HepG2 (cell line): ENCODE measurements at regions not wholly inside any gene's neighbourhood (a gene's known extent, or its start where the extent isn't known, plus 50 kb on each side); places are given as distances from the start of the nearest gene placed in this dataset.

Experiments
- ATAC-seq: fragments of 200-7000 bp; cut with Tn5 transposase; 3 replicates; pipeline ENCODE4 v1.9.1; 2020; ENCODE audit warnings: mild to moderate bottlenecking, moderate library complexity
- BruUV-seq: library from RNA; stranded (reverse); fragments of 400-500 nt; replicated peaks from 2 replicates; lab custom pipeline; 2021; lab: Mats Ljungman, UMichigan
- CTCF ChIA-PET: fragments of 300-600 bp; formaldehyde crosslinking; extraction: SDS; loops from one replicate; lab custom pipeline; 2021; ENCODE audit warnings: low total read pairs, inconsistent platforms, low intra/inter-chr PET ratio; lab: Yijun Ruan, JAX
- POLR2A ChIA-PET: fragments of 350-600 bp; sonication (Branson Sonifier 250); formaldehyde crosslinking; loops from one replicate; lab custom pipeline; 2020; ENCODE audit warnings: antibody characterized with exemption, inconsistent platforms; lab: Yijun Ruan, JAX
- DNase-seq: peaks from one replicate; pipeline ENCODE4 v3.0.0-alpha.2; 2015; ENCODE audit warnings: low spot score
- FAIRE-seq: peaks from 3 replicates; lab custom pipeline; 2011; peaks lifted over from hg19 to GRCh38; lab: Jason Lieb, UNC
- H2AFZ ChIP-seq: one replicate; pipeline ENCODE4 v1.6.1; 2011; ENCODE audit warnings: low read length, inconsistent platforms
- H3K27ac ChIP-seq: fragments of 300-600 bp; 3 replicates; pipeline ENCODE4 v1.8.0; 2011; ENCODE audit warnings: mixed run types, mild to moderate bottlenecking, mixed read lengths, low read length, inconsistent platforms; ENCODE audit not compliant: insufficient read depth; ENCODE audit errors: extremely low read length
- H3K27me3 ChIP-seq, 2 experiments: fragments of 200-600 bp in 1 of 2; 2 replicates in 1 of 2; 3 replicates in 1 of 2; pipeline versions ENCODE4 v1.6.0 to v1.8.0; 2011; ENCODE audit warnings: low read length in 2 of 2, mild to moderate bottlenecking in 2 of 2, moderate library complexity in 2 of 2, inconsistent platforms in 1 of 2; ENCODE audit not compliant: insufficient read depth in 2 of 2, control insufficient read depth in 1 of 2
- H3K36me3 ChIP-seq, 2 experiments: fragments of 200-600 bp in 1 of 2; replicated peaks in 1 of 2; 2 replicates in 1 of 2; 3 replicates in 1 of 2; pipeline versions ENCODE4 v1.5.1 to v1.8.0; 2011; ENCODE audit warnings: low read length in 2 of 2, inconsistent platforms in 1 of 2; ENCODE audit not compliant: insufficient read depth in 2 of 2, control insufficient read depth in 1 of 2
- H3K4me1 ChIP-seq: 2 replicates; pipeline ENCODE4 v1.5.1; 2012; ENCODE audit warnings: low read length, inconsistent platforms; ENCODE audit not compliant: insufficient read depth
- H3K4me2 ChIP-seq: 2 replicates; pipeline ENCODE4 v1.6.0; 2011; ENCODE audit warnings: low read depth, low read length, inconsistent platforms
- H3K4me3 ChIP-seq, 3 experiments: fragments of 200-600 bp in 1 of 3; sonication (generic), shearing (Covaris generic) in 1 of 3; replicated peaks in 1 of 3; 2 replicates each; pipeline ENCODE4 v1.5.1; 2011 to 2016; ENCODE audit warnings: low read length in 3 of 3, inconsistent platforms in 2 of 3, low read depth in 2 of 3, mild to moderate bottlenecking in 2 of 3, control low read depth in 1 of 3, mixed read lengths in 1 of 3; ENCODE audit not compliant: insufficient read depth in 1 of 3
- H3K79me2 ChIP-seq: one replicate; pipeline ENCODE4 v1.6.1; 2011; ENCODE audit warnings: low read length, inconsistent platforms; ENCODE audit not compliant: insufficient read depth
- H3K9ac ChIP-seq: 2 replicates; pipeline ENCODE4 v1.6.0; 2011; ENCODE audit warnings: mild to moderate bottlenecking, low read depth, low read length, inconsistent platforms; ENCODE audit not compliant: insufficient read depth
- H3K9me3 ChIP-seq: 2 replicates; pipeline ENCODE4 v1.5.1; 2012; ENCODE audit warnings: mild to moderate bottlenecking, low read length
- H4K20me1 ChIP-seq: 2 replicates; pipeline ENCODE4 v1.6.0; 2011; ENCODE audit warnings: inconsistent platforms, mild to moderate bottlenecking, low read length, moderate library complexity; ENCODE audit not compliant: insufficient read depth
- AHDC1 ChIP-seq: sonication (generic); formaldehyde crosslinking; IDR thresholded peaks from 2 replicates; pipeline ENCODE4 v1.5.1; 2020; ENCODE audit warnings: mild to moderate bottlenecking, missing genetic modification reagents, borderline replicate concordance
- DNMT3B ChIP-seq: conservative IDR thresholded peaks from 2 replicates; pipeline ENCODE4 v1.6.1; 2016; ENCODE audit warnings: missing biosample characterization, control low read depth
- GTF2F1 ChIP-seq: fragments of 150-350 bp; IDR thresholded peaks from 2 replicates; pipeline ENCODE4 v1.6.1; 2014; ENCODE audit warnings: low read length
- SCMH1 ChIP-seq: sonication (generic); formaldehyde crosslinking; IDR thresholded peaks from 2 replicates; pipeline ENCODE4 v1.9.0; 2021; ENCODE audit warnings: missing genetic modification reagents, mild to moderate bottlenecking, borderline replicate concordance
- SIN3A ChIP-seq: IDR thresholded peaks from 2 replicates; pipeline ENCODE4 v1.6.1; 2011; ENCODE audit warnings: low read depth, mild to moderate bottlenecking, control low read depth, low read length, borderline replicate concordance
- SRSF9 ChIP-seq: fragments of 200-400 bp; formaldehyde crosslinking; IDR thresholded peaks from 2 replicates; pipeline ENCODE4 v1.6.1; 2018; ENCODE audit warnings: borderline replicate concordance, mild to moderate bottlenecking, low read depth, low read length; ENCODE audit not compliant: insufficient read depth, poor library complexity, severe bottlenecking
- STAG1 ChIP-seq: sonication (generic); formaldehyde crosslinking; IDR thresholded peaks from 2 replicates; pipeline ENCODE4 v1.4.0; 2020; ENCODE audit warnings: missing genetic modification reagents
- ZMYM2 ChIP-seq: sonication (generic); formaldehyde crosslinking; IDR thresholded peaks from 2 replicates; pipeline ENCODE4 v1.8.0; 2022; ENCODE audit warnings: mild to moderate bottlenecking, missing genetic modification reagents
- ZNF18 ChIP-seq: sonication (generic); formaldehyde crosslinking; IDR thresholded peaks from 2 replicates; pipeline ENCODE4 v1.8.0; 2022; ENCODE audit warnings: mild to moderate bottlenecking, missing genetic modification reagents; ENCODE audit not compliant: insufficient replicate concordance
- ZNF30 ChIP-seq: sonication (generic); formaldehyde crosslinking; IDR thresholded peaks from 2 replicates; pipeline ENCODE4 v1.5.0; 2020; ENCODE audit warnings: mild to moderate bottlenecking, missing genetic modification reagents
- ZNF354B ChIP-seq: sonication (generic); formaldehyde crosslinking; IDR thresholded peaks from 2 replicates; pipeline ENCODE4 v1.8.0; 2022; ENCODE audit warnings: mild to moderate bottlenecking, missing genetic modification reagents
- ZNF431 ChIP-seq: sonication (generic); formaldehyde crosslinking; IDR thresholded peaks from 2 replicates; pipeline ENCODE4 v1.9.0; 2022; ENCODE audit warnings: missing genetic modification reagents, low read depth, mild to moderate bottlenecking, borderline replicate concordance
- ZNF567 ChIP-seq: sonication (generic); formaldehyde crosslinking; IDR thresholded peaks from 2 replicates; pipeline ENCODE4 v1.8.1; 2023; ENCODE audit warnings: mild to moderate bottlenecking, missing genetic modification reagents, borderline replicate concordance
- ZSCAN25 ChIP-seq: sonication (generic); formaldehyde crosslinking; IDR thresholded peaks from 2 replicates; pipeline ENCODE4 v1.8.0; 2022; ENCODE audit warnings: mild to moderate bottlenecking, missing genetic modification reagents
- WGBS: methylation state at CpG from one replicate; pipeline ENCODE4 v1.1.6; 2017; ENCODE audit warnings: low lambda C conversion rate; 5-methylcytosine and 5-hydroxymethylcytosine counted together
- in situ Hi-C: cut with HindIII; loops from 2 replicates; pipeline ENCODE4 v1.10.0; 2017; ENCODE audit warnings: low pct_unique_long_range_greater_than_20kb; ENCODE audit not compliant: extremely low pct_ligation_motif_present
- intact Hi-C: fragments of 100-400 bp; cut with micrococcal nuclease; formaldehyde crosslinking; loops from one replicate; pipeline ENCODE4 v1.10.0; 2022; ENCODE audit not compliant: unreplicated experiment

DNA sequence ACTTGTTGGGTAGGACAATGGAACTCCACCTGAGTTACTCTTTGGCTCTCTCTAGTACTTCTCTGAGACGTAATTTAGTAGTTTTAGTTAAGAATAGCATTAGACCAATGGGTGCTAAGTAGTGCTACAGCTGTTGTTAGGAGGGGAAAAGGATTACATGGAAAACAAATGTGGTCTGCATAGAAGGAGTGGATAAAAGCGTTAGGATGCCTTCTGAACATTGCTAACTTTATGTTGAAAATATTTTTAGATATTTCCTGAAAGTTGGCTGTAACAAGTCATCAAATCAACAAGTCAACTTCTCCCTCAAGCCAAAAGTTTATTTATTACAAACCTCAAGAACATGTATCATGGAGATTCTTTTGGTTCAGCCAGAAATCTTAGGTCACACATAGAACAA, 409.5 kb upstream of the MEF2C start:
- in situ Hi-C loops (no loop called here), intact Hi-C loops (no loop called here)
- Histone ChIP-seq H3K79me2 (no peaks in the 10 kb centered on the region), H2AFZ (no peak overlapping the region), H3K9me3 (no peaks in the 10 kb centered on the region), H4K20me1 (no peaks in the 10 kb centered on the region), H3K9ac (no peak overlapping the region), H3K27me3 (no peaks in the 10 kb centered on the region), H3K4me3 (no peak overlapping the region), H3K4me1 (no peaks in the 10 kb centered on the region), H3K27ac (no peak overlapping the region), H3K36me3 (no peaks in the 10 kb centered on the region), H3K4me2 (no peak overlapping the region)
- 4% methylated on average over 2 of the region's 2 CpGs for WGBS
- no peak for DNase-seq
- no peak for TF ChIP-seq ZNF30 (CRISPR knock-in tag)
- TF ChIP-seq ZMYM2 (CRISPR knock-in tag) = no peak
- TF ChIP-seq ZNF567 = no peak
- TF ChIP-seq SIN3A = no peak
- no peak for TF ChIP-seq DNMT3B (CRISPR knock-in tag)
- no peak for TF ChIP-seq SRSF9
- no peak for TF ChIP-seq AHDC1
- TF ChIP-seq GTF2F1 = no peak
- no peak for TF ChIP-seq ZNF354B (CRISPR knock-in tag)
- TF ChIP-seq STAG1 (CRISPR knock-in tag) = no peak
- TF ChIP-seq ZSCAN25 (CRISPR knock-in tag) = no peak
- no peak for TF ChIP-seq ZNF431 (CRISPR knock-in tag)
- no peak for TF ChIP-seq SCMH1 (CRISPR knock-in tag)
- TF ChIP-seq ZNF18 (CRISPR knock-in tag) = no peak
- CTCF ChIA-PET = no interaction called here
- no TSS peak for BruUV-seq
- POLR2A ChIA-PET = no interaction called here
- no peak for ATAC-seq
- FAIRE-seq = no peak
